ENCODE measurements at regions not wholly inside any gene's neighbourhood (a gene's known extent, or its start where the extent isn't known, plus 50 kb on each side); places are given as distances from the start of the nearest gene placed in this dataset.

DNA sequence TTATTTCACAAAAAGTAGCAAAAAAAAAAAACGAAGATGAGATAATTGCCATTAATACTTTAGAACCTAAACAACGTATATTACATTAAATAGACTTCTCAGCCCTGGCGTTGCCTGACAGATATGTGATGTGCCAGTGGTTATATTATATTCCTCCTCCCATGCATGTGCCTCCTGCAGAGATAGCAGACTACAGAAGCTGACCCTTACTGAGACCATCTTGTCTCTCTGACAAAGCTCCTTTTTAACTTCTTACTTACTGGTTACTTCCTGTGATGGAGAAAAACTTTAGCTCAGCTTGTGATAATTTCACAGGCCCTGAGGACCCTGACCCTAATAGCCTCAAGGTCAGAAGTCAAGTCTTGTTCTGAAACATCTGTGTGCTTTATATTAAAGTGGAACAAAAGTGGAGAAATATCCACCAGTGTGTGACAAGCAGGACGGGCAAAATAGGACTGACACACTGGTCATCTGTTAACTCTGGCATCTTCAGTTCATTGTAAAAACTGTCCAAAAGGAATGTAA is 80.6 kb upstream of the POU5F2 start:
- in situ Hi-C loops (cut with MboI; ENCODE audit: low pct_ligation_motif_present in 1 of 4, low pct_unique_long_range_greater_than_20kb in 1 of 4, low sequenced_read_pairs in 3 of 4), result no loop called here

DNA sequence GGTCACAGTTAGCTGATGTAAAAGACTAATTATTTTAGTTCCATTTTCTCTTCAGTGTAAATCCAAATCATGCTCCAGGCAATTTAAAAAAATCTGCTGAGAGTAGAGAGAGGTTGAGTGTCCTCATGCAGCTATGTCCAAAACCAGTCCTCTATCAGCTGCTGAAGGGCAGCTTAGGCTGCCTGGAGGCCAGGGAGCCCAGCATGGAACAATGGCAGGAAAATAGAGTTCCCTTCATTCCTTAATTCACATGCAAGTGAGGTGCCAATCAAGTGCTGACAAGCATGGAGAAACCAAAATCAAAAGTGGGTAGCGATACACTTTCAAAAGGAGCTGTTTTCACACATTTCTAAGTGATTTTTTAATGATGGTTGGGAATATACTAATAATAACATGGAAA is 78.3 kb upstream of the POU5F2 start:
- H3K27me3 ChIP-seq, result no peaks in the 10 kb centered on the region
- no peak overlapping the region for H3K27ac ChIP-seq
- H3K9me3 ChIP-seq, result no peaks in the 10 kb centered on the region
- H3K36me3 ChIP-seq, result no peaks in the 10 kb centered on the region
- no peak for DNase-seq
- intact Hi-C loops (cut with DNase I; ENCODE audit: low total_unique reads), result no loop called here
- in situ Hi-C loops (cut with MboI; ENCODE audit: low pct_ligation_motif_present in 1 of 4, low pct_unique_long_range_greater_than_20kb in 1 of 4, low sequenced_read_pairs in 3 of 4), result no loop called here
- no peak overlapping the region for H3K4me3 ChIP-seq
- WGBS, 2 donors (ENCODE audit: low coverage in 1 of 2), result 92 to 93% methylated on average over 1 of the region's 1 CpG
- no peaks in the 10 kb centered on the region for H3K4me1 ChIP-seq
- TF ChIP-seq POLR2AphosphoS5 (IDR thresholded peaks at IDR 0.05) (no peak), EP300 (IDR thresholded peaks at IDR 0.05; ENCODE audit: low read depth) (no peak), POLR2A (IDR thresholded peaks at IDR 0.05) (no peak)
- TF ChIP-seq, protein P1, sequence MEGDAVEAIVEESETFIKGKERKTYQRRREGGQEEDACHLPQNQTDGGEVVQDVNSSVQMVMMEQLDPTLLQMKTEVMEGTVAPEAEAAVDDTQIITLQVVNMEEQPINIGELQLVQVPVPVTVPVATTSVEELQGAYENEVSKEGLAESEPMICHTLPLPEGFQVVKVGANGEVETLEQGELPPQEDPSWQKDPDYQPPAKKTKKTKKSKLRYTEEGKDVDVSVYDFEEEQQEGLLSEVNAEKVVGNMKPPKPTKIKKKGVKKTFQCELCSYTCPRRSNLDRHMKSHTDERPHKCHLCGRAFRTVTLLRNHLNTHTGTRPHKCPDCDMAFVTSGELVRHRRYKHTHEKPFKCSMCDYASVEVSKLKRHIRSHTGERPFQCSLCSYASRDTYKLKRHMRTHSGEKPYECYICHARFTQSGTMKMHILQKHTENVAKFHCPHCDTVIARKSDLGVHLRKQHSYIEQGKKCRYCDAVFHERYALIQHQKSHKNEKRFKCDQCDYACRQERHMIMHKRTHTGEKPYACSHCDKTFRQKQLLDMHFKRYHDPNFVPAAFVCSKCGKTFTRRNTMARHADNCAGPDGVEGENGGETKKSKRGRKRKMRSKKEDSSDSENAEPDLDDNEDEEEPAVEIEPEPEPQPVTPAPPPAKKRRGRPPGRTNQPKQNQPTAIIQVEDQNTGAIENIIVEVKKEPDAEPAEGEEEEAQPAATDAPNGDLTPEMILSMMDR (IDR thresholded peaks at IDR 0.05), result no peak

More for the DNA sequence above, 80.6 kb upstream of the POU5F2 start:
- Histone ChIP-seq H3K27me3 (no peaks in the 10 kb centered on the region), H3K9me3 (no peaks in the 10 kb centered on the region), H3K36me3 (no peaks in the 10 kb centered on the region), H3K4me1 (no peaks in the 10 kb centered on the region), H3K4me3 (no peak overlapping the region), H3K27ac (no peak overlapping the region)
- no peak for TF ChIP-seq POLR2AphosphoS5 (IDR thresholded peaks at IDR 0.05)
- TF ChIP-seq POLR2A (IDR thresholded peaks at IDR 0.05), result no peak
- TF ChIP-seq, protein P1 (IDR thresholded peaks at IDR 0.05), result no peak
- TF ChIP-seq EP300 (IDR thresholded peaks at IDR 0.05; ENCODE audit: low read depth), result no peak
- 85 to 91% methylated on average over 4 of the region's 4 CpGs for WGBS, 2 donors (ENCODE audit: low coverage in 1 of 2)
- no peak for DNase-seq
- intact Hi-C loops (cut with DNase I; ENCODE audit: low total_unique reads), result no loop called here

DNA sequence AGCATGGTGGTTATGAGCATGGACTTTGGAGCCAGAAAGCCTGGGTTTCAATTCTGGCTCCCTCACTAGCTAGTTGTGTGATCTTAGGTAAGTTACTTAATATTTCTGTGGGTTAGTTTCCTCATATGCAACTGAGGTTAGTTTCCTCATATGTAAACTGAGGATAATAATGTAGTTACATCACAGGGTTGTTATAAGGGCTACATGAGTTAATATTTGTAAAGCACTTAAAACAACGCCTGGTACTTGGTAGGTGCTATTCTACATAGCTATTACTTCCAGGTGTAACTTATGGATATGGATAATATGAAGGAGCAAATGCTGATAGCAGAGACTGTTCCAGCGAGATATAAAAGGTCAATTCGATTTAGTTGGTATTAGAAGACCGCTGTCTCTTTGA is 69.4 kb upstream of the POU5F2 start:
- TF ChIP-seq, protein P1 (IDR thresholded peaks at IDR 0.05), result no peak
- TF ChIP-seq EP300 (IDR thresholded peaks at IDR 0.05; ENCODE audit: low read depth), result no peak
- TF ChIP-seq POLR2AphosphoS5 (IDR thresholded peaks at IDR 0.05), result no peak
- TF ChIP-seq POLR2A (IDR thresholded peaks at IDR 0.05), result no peak
- Histone ChIP-seq H3K9me3 (no peaks in the 10 kb centered on the region), H3K4me3 (no peak overlapping the region), H3K27me3 (no peaks in the 10 kb centered on the region), H3K36me3 (no peaks in the 10 kb centered on the region), H3K27ac (no peak overlapping the region), H3K4me1 (no peaks in the 10 kb centered on the region)
- WGBS, 2 donors (ENCODE audit: low coverage in 1 of 2), result 98 to 100% methylated on average over 4 of the region's 4 CpGs
- DNase-seq, result no peak
- in situ Hi-C loops (cut with MboI; ENCODE audit: low pct_ligation_motif_present in 1 of 4, low pct_unique_long_range_greater_than_20kb in 1 of 4, low sequenced_read_pairs in 3 of 4) (no loop called here), intact Hi-C loops (cut with DNase I; ENCODE audit: low total_unique reads) (no loop called here)

DNA sequence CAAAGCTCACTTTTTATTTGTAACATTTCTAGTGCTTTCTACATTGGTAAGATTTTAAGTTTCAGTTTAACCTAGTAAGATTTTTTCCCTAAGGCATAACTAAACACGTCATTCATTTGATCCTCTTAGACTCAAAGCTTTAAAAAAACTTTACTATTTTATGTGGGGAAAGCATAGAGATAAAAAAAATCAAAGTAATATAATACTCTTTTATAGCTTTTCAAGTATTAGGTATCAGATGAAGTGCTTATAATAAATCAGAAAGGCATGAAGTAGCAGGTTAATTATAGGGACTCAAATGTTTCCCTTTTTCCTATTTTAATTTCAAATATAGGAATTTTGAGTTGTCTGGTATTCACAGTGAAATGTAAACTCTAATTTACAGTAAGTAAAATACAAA is 68.0 kb upstream of the POU5F2 start:
- no peaks in the 10 kb centered on the region for H3K27me3 ChIP-seq
- no peaks in the 10 kb centered on the region for H3K4me1 ChIP-seq
- H3K9me3 ChIP-seq, result no peaks in the 10 kb centered on the region
- in situ Hi-C loops (cut with MboI; ENCODE audit: low pct_ligation_motif_present in 1 of 4, low pct_unique_long_range_greater_than_20kb in 1 of 4, low sequenced_read_pairs in 3 of 4), result no loop called here
- no peak overlapping the region for H3K27ac ChIP-seq
- intact Hi-C loops (cut with DNase I; ENCODE audit: low total_unique reads), result loop anchor here (10.0 kb wide), 1 partner anchor 225 kb away; the partner anchor contains the start of genes NR2F1 and NR2F1-AS1
- no peaks in the 10 kb centered on the region for H3K36me3 ChIP-seq
- no peak overlapping the region for H3K4me3 ChIP-seq
- DNase-seq, result no peak
- TF ChIP-seq EP300 (IDR thresholded peaks at IDR 0.05; ENCODE audit: low read depth) (no peak), POLR2AphosphoS5 (IDR thresholded peaks at IDR 0.05) (no peak), POLR2A (IDR thresholded peaks at IDR 0.05) (no peak)
- TF ChIP-seq, protein P1 (IDR thresholded peaks at IDR 0.05), result no peak
- WGBS, 2 donors (ENCODE audit: low coverage in 1 of 2), result 86 to 88% methylated on average over 1 of the region's 1 CpG

Data from transverse colon (tissue), 4 donors.